Stimulated activated CD8-positive, alpha-beta memory T cell treated with anti-CD3 and anti-CD28 coated beads, Interleukin-4, amount 100 ng/mL, for 1 hour (primary cell): ENCODE measurements at regions not wholly inside any gene's neighbourhood (a gene's known extent, or its start where the extent isn't known, plus 50 kb on each side); places are given as distances from the start of the nearest gene placed in this dataset.

ENCODE experiments used
- DNase-seq, 2 donors: peaks; one replicate each; pipeline ENCODE4 v3.0.0-alpha.2; 2020; ENCODE audit warnings: low read depth in 2 of 2, low spot score in 1 of 2

- no peak for DNase-seq
Measured at GRCh38 chr6:134744301-134744700, 205.6 kb downstream of the ALDH8A1 start.

- no peak for DNase-seq
Measured at GRCh38 chr6:134741200-134741536, 208.7 kb downstream of the ALDH8A1 start.

- DNase-seq: no peak
Measured at GRCh38 chr6:134740473-134741199, 209.3 kb downstream of the ALDH8A1 start.

GRCh38 chr6:134740027-134740373 lies 209.9 kb downstream of the ALDH8A1 start:
- DNase-seq: no peak

- DNase-seq: no peak
Measured at GRCh38 chr6:134739299-134740026, 210.4 kb downstream of the ALDH8A1 start.

- no peak for DNase-seq
Measured at GRCh38 chr6:134738211-134738885, 211.6 kb downstream of the ALDH8A1 start.

- DNase-seq: no peak
Measured at GRCh38 chr6:134735461-134735860, 214.4 kb downstream of the ALDH8A1 start.

GRCh38 chr6:134734312-134734869 lies 215.5 kb downstream of the ALDH8A1 start:
- DNase-seq: no peak

- no peak for DNase-seq
Measured at GRCh38 chr6:134733801-134734200, 216.1 kb downstream of the ALDH8A1 start.

GRCh38 chr6:134732763-134733162 lies 217.1 kb downstream of the ALDH8A1 start:
- no peak for DNase-seq

GRCh38 chr6:134731615-134732014 lies 218.3 kb downstream of the ALDH8A1 start:
- no peak for DNase-seq

- DNase-seq: no peak
Measured at GRCh38 chr6:134730013-134730412, 219.9 kb downstream of the ALDH8A1 start.

- DNase-seq: no peak
Measured at GRCh38 chr6:134729561-134729960, 220.3 kb downstream of the ALDH8A1 start.

GRCh38 chr6:134727081-134727480 lies 222.8 kb downstream of the ALDH8A1 start:
- DNase-seq: no peak

- DNase-seq: no peak
Measured at GRCh38 chr6:134725590-134725989, 224.3 kb downstream of the ALDH8A1 start.

- no peak for DNase-seq
Measured at GRCh38 chr6:134724771-134725340, 225.0 kb downstream of the ALDH8A1 start.

GRCh38 chr6:134723081-134723871 lies 226.6 kb downstream of the ALDH8A1 start:
- no peak for DNase-seq

- DNase-seq: no peak
Measured at GRCh38 chr6:134722200-134722870, 227.6 kb downstream of the ALDH8A1 start.

- no peak for DNase-seq
Measured at GRCh38 chr6:134721060-134721405, 228.9 kb downstream of the ALDH8A1 start.

GRCh38 chr6:134720353-134721059 lies 229.4 kb downstream of the ALDH8A1 start:
- no peak for DNase-seq
